Liver (tissue), 3 donors: ENCODE measurements at regions not wholly inside any gene's neighbourhood (a gene's known extent, or its start where the extent isn't known, plus 50 kb on each side); places are given as distances from the start of the nearest gene placed in this dataset.

Experiments
- CTCF ChIP-seq: fragments of 150-350 bp; IDR thresholded peaks from 2 replicates; pipeline ENCODE4 v1.5.1; 2017; ENCODE audit warnings: improper control_type of control experiment, low read depth, low read length; ENCODE audit not compliant: missing input control
- FOXA1 ChIP-seq: IDR thresholded peaks from 2 replicates; pipeline ENCODE4 v1.6.1; 2016; ENCODE audit warnings: antibody characterized with exemption
- GABPA ChIP-seq, 2 donors: IDR thresholded peaks in 1 of 2; conservative IDR thresholded peaks in 1 of 2; 2 replicates each; pipeline ENCODE4 v1.6.1; 2016; ENCODE audit warnings: antibody characterized with exemption in 2 of 2, mild to moderate bottlenecking in 1 of 2, moderate library complexity in 1 of 2
- MAX ChIP-seq: IDR thresholded peaks from 2 replicates; pipeline ENCODE4 v1.6.1; 2016; ENCODE audit warnings: antibody characterized with exemption
- RXRA ChIP-seq, 2 donors: IDR thresholded peaks; 2 replicates each; pipeline ENCODE4 v1.6.1; 2017 to 2018; ENCODE audit warnings: antibody characterized with exemption in 2 of 2, mild to moderate bottlenecking in 1 of 2
- SP1 ChIP-seq: IDR thresholded peaks from 2 replicates; pipeline ENCODE4 v1.6.1; 2018; ENCODE audit warnings: antibody characterized with exemption, mild to moderate bottlenecking
- TAF1 ChIP-seq: conservative IDR thresholded peaks from 2 replicates; pipeline ENCODE4 v1.6.1; 2016; ENCODE audit warnings: antibody characterized with exemption, mild to moderate bottlenecking
- TF ChIP-seq, protein P1 (sequence below): IDR thresholded peaks from 2 replicates; pipeline ENCODE4 v1.6.1; 2016; ENCODE audit warnings: antibody characterized with exemption, mild to moderate bottlenecking
- donor health status: healthy.
- donor health status: healthy.

GRCh38 chr21:27771938-27772483, 805.1 kb upstream of the ADAMTS5 start:
- TF ChIP-seq, protein P1, sequence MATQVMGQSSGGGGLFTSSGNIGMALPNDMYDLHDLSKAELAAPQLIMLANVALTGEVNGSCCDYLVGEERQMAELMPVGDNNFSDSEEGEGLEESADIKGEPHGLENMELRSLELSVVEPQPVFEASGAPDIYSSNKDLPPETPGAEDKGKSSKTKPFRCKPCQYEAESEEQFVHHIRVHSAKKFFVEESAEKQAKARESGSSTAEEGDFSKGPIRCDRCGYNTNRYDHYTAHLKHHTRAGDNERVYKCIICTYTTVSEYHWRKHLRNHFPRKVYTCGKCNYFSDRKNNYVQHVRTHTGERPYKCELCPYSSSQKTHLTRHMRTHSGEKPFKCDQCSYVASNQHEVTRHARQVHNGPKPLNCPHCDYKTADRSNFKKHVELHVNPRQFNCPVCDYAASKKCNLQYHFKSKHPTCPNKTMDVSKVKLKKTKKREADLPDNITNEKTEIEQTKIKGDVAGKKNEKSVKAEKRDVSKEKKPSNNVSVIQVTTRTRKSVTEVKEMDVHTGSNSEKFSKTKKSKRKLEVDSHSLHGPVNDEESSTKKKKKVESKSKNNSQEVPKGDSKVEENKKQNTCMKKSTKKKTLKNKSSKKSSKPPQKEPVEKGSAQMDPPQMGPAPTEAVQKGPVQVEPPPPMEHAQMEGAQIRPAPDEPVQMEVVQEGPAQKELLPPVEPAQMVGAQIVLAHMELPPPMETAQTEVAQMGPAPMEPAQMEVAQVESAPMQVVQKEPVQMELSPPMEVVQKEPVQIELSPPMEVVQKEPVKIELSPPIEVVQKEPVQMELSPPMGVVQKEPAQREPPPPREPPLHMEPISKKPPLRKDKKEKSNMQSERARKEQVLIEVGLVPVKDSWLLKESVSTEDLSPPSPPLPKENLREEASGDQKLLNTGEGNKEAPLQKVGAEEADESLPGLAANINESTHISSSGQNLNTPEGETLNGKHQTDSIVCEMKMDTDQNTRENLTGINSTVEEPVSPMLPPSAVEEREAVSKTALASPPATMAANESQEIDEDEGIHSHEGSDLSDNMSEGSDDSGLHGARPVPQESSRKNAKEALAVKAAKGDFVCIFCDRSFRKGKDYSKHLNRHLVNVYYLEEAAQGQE = no peak
- TF ChIP-seq CTCF = no peak
- TF ChIP-seq RXRA (IDR thresholded peaks at IDR 0.05) = no peak
- TF ChIP-seq MAX = no peak
- no peak for TF ChIP-seq TAF1
- TF ChIP-seq FOXA1 = no peak
- TF ChIP-seq SP1 = no peak
- no peak for TF ChIP-seq GABPA (IDR thresholded peaks at IDR 0.05 in 1 of 2, conservative IDR thresholded peaks at IDR 0.05 in 1 of 2)
